ENCODE measurements at regions not wholly inside any gene's neighbourhood (a gene's known extent, or its start where the extent isn't known, plus 50 kb on each side); places are given as distances from the start of the nearest gene placed in this dataset.

GRCh38 chr10:81288544-81288943 is 586.5 kb upstream of the NRG3 start:
- Histone ChIP-seq H3K27me3 (ENCODE audit: insufficient read depth, poor library complexity, severe bottlenecking) (no peaks in the 10 kb centered on the region), H3K4me1 (ENCODE audit: insufficient read depth, poor library complexity, severe bottlenecking) (no peaks in the 10 kb centered on the region), H3K36me3 (ENCODE audit: low read depth) (no peaks in the 10 kb centered on the region), H3K27ac (ENCODE audit: poor library complexity, severe bottlenecking) (no peak overlapping the region), H3K9me3 (ENCODE audit: severe bottlenecking) (peaks cover 3% of the 10 kb centered on the region), H3K4me3 (ENCODE audit: severe bottlenecking) (no peak overlapping the region)
- DNase-seq (ENCODE audit: low spot score) (no peak), ATAC-seq (ENCODE audit: low read depth) (no peak)
- no peak for TF ChIP-seq CTCF (IDR thresholded peaks at IDR 0.05; ENCODE audit: poor library complexity, severe bottlenecking)

GRCh38 chr10:81297292-81297691 is 577.7 kb upstream of the NRG3 start:
- TF ChIP-seq CTCF (IDR thresholded peaks at IDR 0.05; ENCODE audit: poor library complexity, severe bottlenecking), result no peak
- Histone ChIP-seq H3K36me3 (ENCODE audit: low read depth) (no peaks in the 10 kb centered on the region), H3K27ac (ENCODE audit: poor library complexity, severe bottlenecking) (no peak overlapping the region), H3K27me3 (ENCODE audit: insufficient read depth, poor library complexity, severe bottlenecking) (peaks cover 2% of the 10 kb centered on the region), H3K4me3 (ENCODE audit: severe bottlenecking) (no peak overlapping the region), H3K4me1 (ENCODE audit: insufficient read depth, poor library complexity, severe bottlenecking) (no peaks in the 10 kb centered on the region), H3K9me3 (ENCODE audit: severe bottlenecking) (no peaks in the 10 kb centered on the region)
- DNase-seq (ENCODE audit: low spot score) (no peak), ATAC-seq (ENCODE audit: low read depth) (no peak)

- H3K4me1 ChIP-seq (ENCODE audit: insufficient read depth, poor library complexity, severe bottlenecking), result no peaks in the 10 kb centered on the region
- no peaks in the 10 kb centered on the region for H3K36me3 ChIP-seq (ENCODE audit: low read depth)
- ATAC-seq (ENCODE audit: low read depth) (no peak), DNase-seq (ENCODE audit: low spot score) (no peak)
- no peaks in the 10 kb centered on the region for H3K27me3 ChIP-seq (ENCODE audit: insufficient read depth, poor library complexity, severe bottlenecking)
- no peak overlapping the region for H3K27ac ChIP-seq (ENCODE audit: poor library complexity, severe bottlenecking)
- H3K4me3 ChIP-seq (ENCODE audit: severe bottlenecking), result no peak overlapping the region
- TF ChIP-seq CTCF (IDR thresholded peaks at IDR 0.05; ENCODE audit: poor library complexity, severe bottlenecking), result no peak
- H3K9me3 ChIP-seq (ENCODE audit: severe bottlenecking), result no peaks in the 10 kb centered on the region
These were observed 571.3 kb upstream of the NRG3 start for GRCh38 chr10:81303656-81304055.

- ATAC-seq (ENCODE audit: low read depth), result no peak
- Histone ChIP-seq H3K9me3 (ENCODE audit: severe bottlenecking) (no peaks in the 10 kb centered on the region), H3K27ac (ENCODE audit: poor library complexity, severe bottlenecking) (no peak overlapping the region), H3K4me1 (ENCODE audit: insufficient read depth, poor library complexity, severe bottlenecking) (no peaks in the 10 kb centered on the region), H3K36me3 (ENCODE audit: low read depth) (no peaks in the 10 kb centered on the region), H3K4me3 (ENCODE audit: severe bottlenecking) (no peak overlapping the region), H3K27me3 (ENCODE audit: insufficient read depth, poor library complexity, severe bottlenecking) (no peaks in the 10 kb centered on the region)
- DNase-seq (ENCODE audit: low spot score), result no peak
- no peak for TF ChIP-seq CTCF (IDR thresholded peaks at IDR 0.05; ENCODE audit: poor library complexity, severe bottlenecking)
These were observed 567.8 kb upstream of the NRG3 start for GRCh38 chr10:81306971-81307782.

- Histone ChIP-seq H3K27me3 (ENCODE audit: insufficient read depth, poor library complexity, severe bottlenecking) (no peaks in the 10 kb centered on the region), H3K27ac (ENCODE audit: poor library complexity, severe bottlenecking) (no peak overlapping the region), H3K4me3 (ENCODE audit: severe bottlenecking) (no peak overlapping the region), H3K36me3 (ENCODE audit: low read depth) (no peaks in the 10 kb centered on the region), H3K9me3 (ENCODE audit: severe bottlenecking) (no peaks in the 10 kb centered on the region), H3K4me1 (ENCODE audit: insufficient read depth, poor library complexity, severe bottlenecking) (no peaks in the 10 kb centered on the region)
- ATAC-seq (ENCODE audit: low read depth) (no peak), DNase-seq (ENCODE audit: low spot score) (no peak)
- no peak for TF ChIP-seq CTCF (IDR thresholded peaks at IDR 0.05; ENCODE audit: poor library complexity, severe bottlenecking)
These were observed 565.9 kb upstream of the NRG3 start for GRCh38 chr10:81309041-81309552.

Measured in RWPE2 (cell line).